GM23248 (cell line): ENCODE measurements at regions not wholly inside any gene's neighbourhood (a gene's known extent, or its start where the extent isn't known, plus 50 kb on each side); places are given as distances from the start of the nearest gene placed in this dataset.
A peak's percentile ranks its signal among the peaks of the same experiment; 100 is the strongest.

Experiments
- DNase-seq: peaks from one replicate; pipeline ENCODE4 v3.0.0-alpha.2; 2015
- H2AFZ ChIP-seq: fragments of 200-600 bp; sonication (generic); 2 replicates; pipeline ENCODE4 v1.6.1; 2016; ENCODE audit warnings: antibody characterized with exemption
- H3F3A ChIP-seq: fragments of 200-600 bp; sonication (generic); 2 replicates; pipeline ENCODE4 v1.6.1; 2016; ENCODE audit warnings: mild to moderate bottlenecking, antibody characterized with exemption, mixed run types; ENCODE audit not compliant: insufficient read depth
- H3K27ac ChIP-seq: fragments of 200-600 bp; sonication (generic); 2 replicates; pipeline ENCODE4 v1.5.1; 2016; ENCODE audit warnings: mild to moderate bottlenecking
- H3K27me3 ChIP-seq: fragments of 200-600 bp; sonication (generic); replicated peaks from 2 replicates; pipeline ENCODE4 v1.6.1; 2016; ENCODE audit warnings: mild to moderate bottlenecking; ENCODE audit not compliant: insufficient read depth
- H3K36me3 ChIP-seq: fragments of 200-600 bp; sonication (generic); 2 replicates; pipeline ENCODE4 v1.6.1; 2016; ENCODE audit warnings: low read depth, mild to moderate bottlenecking
- H3K4me1 ChIP-seq: fragments of 200-600 bp; sonication (generic); 2 replicates; pipeline ENCODE4 v1.6.1; 2016; ENCODE audit warnings: mild to moderate bottlenecking; ENCODE audit not compliant: insufficient read depth
- H3K4me2 ChIP-seq: fragments of 200-600 bp; sonication (generic); one replicate; pipeline ENCODE4 v1.6.1; 2016; ENCODE audit warnings: mild to moderate bottlenecking; ENCODE audit not compliant: unreplicated experiment
- H3K4me3 ChIP-seq: fragments of 200-600 bp; sonication (generic); 2 replicates; pipeline ENCODE4 v1.5.1; 2016; ENCODE audit warnings: mild to moderate bottlenecking
- H3K79me2 ChIP-seq: fragments of 200-600 bp; sonication (generic); 2 replicates; pipeline ENCODE4 v1.6.1; 2016; ENCODE audit warnings: mild to moderate bottlenecking; ENCODE audit not compliant: insufficient read depth
- H3K9ac ChIP-seq: fragments of 200-600 bp; sonication (generic); 2 replicates; pipeline ENCODE4 v1.6.1; 2016; ENCODE audit warnings: mild to moderate bottlenecking
- H3K9me2 ChIP-seq: fragments of 200-600 bp; sonication (generic); 2 replicates; pipeline ENCODE4 v1.6.1; 2016; ENCODE audit warnings: mixed run types, mild to moderate bottlenecking, moderate library complexity; ENCODE audit not compliant: insufficient read depth
- H3K9me3 ChIP-seq: fragments of 200-600 bp; sonication (generic); one replicate; pipeline ENCODE4 v1.6.1; 2017; ENCODE audit warnings: low read depth
- H4K20me1 ChIP-seq: fragments of 200-600 bp; sonication (generic); 2 replicates; pipeline ENCODE4 v1.6.0; 2016; ENCODE audit not compliant: insufficient read depth
- EZH2 ChIP-seq: fragments of 200-600 bp; sonication (generic); IDR thresholded peaks from 2 replicates; pipeline ENCODE4 v1.6.1; 2018; ENCODE audit warnings: antibody characterized with exemption, mild to moderate bottlenecking; ENCODE audit not compliant: insufficient read depth, poor library complexity, severe bottlenecking
- EZH2phosphoT487 ChIP-seq: fragments of 200-600 bp; sonication (generic); IDR thresholded peaks from 2 replicates; pipeline ENCODE4 v1.6.1; 2018; ENCODE audit warnings: antibody characterized with exemption, moderate library complexity, mild to moderate bottlenecking, low read depth; ENCODE audit not compliant: insufficient read depth
- WGBS, 2 experiments: methylation state at CpG; one replicate each; pipeline ENCODE4 v1.1.6; 2015 to 2017; ENCODE audit warnings: low lambda C conversion rate in 2 of 2, low coverage in 1 of 2; ENCODE audit errors: missing lambda C conversion rate in 2 of 2; 5-methylcytosine and 5-hydroxymethylcytosine counted together
- in situ Hi-C: fragments of 300-500 bp; cut with MboI; formaldehyde crosslinking; loops from 2 replicates; pipeline ENCODE4 v1.15.0; 2020

GRCh38 chr2:160666154-160667060 is 172.8 kb upstream of the RBMS1 start:
- peak overlapping the region; percentile 63 for H3K9ac ChIP-seq
- no peaks in the 10 kb centered on the region for H3K27me3 ChIP-seq
- H3K79me2 ChIP-seq = no peaks in the 10 kb centered on the region
- peaks cover 19% of the 10 kb centered on the region for H3F3A ChIP-seq
- peak overlapping the region; percentile 74 for H3K27ac ChIP-seq
- 1 to 4% methylated on average over 5 of the region's 5 CpGs for WGBS, 2 experiments
- H3K4me1 ChIP-seq = peaks cover 19% of the 10 kb centered on the region
- H3K4me3 ChIP-seq = peak overlapping the region; percentile 52
- in situ Hi-C loops = no loop called here
- DNase-seq = peak; percentile 97
- no peaks in the 10 kb centered on the region for H4K20me1 ChIP-seq
- TF ChIP-seq EZH2 (no peak), EZH2phosphoT487 (no peak)
- H2AFZ ChIP-seq = peak overlapping the region; percentile 57
- no peaks in the 10 kb centered on the region for H3K36me3 ChIP-seq
- no peaks in the 10 kb centered on the region for H3K9me3 ChIP-seq
- peak overlapping the region; percentile 78 for H3K4me2 ChIP-seq
- no peaks in the 10 kb centered on the region for H3K9me2 ChIP-seq

GRCh38 chr2:160667811-160668210 is 174.2 kb upstream of the RBMS1 start:
- Histone ChIP-seq H3K4me3 (no peak overlapping the region), H3K4me1 (peaks cover 19% of the 10 kb centered on the region), H4K20me1 (no peaks in the 10 kb centered on the region), H3K36me3 (no peaks in the 10 kb centered on the region), H3K27me3 (no peaks in the 10 kb centered on the region), H3F3A (peaks cover 19% of the 10 kb centered on the region), H3K9ac (no peak overlapping the region), H3K27ac (0 out of 2 replicates have a peak overlapping the region, but pooled peaks have one; percentile 74), H3K79me2 (no peaks in the 10 kb centered on the region), H3K9me2 (no peaks in the 10 kb centered on the region), H3K4me2 (no peak overlapping the region), H2AFZ (no peak overlapping the region), H3K9me3 (no peaks in the 10 kb centered on the region)
- TF ChIP-seq EZH2 (no peak), EZH2phosphoT487 (no peak)
- in situ Hi-C loops = no loop called here
- DNase-seq = no peak

DNA sequence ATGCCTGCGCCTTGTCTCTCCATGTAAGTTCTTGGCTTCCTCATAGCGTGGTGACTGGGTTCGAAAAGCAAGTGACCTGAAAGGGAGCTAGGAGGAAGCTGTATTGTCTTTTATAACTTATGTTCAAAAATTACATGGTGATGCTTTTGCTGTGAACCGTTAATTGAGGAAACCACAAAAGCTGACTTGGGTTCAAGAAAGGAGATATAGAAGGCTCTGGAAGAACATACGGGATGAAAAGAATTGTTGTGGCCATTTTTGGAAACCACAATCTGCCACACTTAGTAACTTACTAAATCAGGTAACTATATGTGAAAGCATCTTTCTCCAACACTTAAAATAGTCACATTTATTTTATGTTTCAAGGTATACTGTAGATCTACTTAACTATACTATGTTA is 177.0 kb upstream of the RBMS1 start:
- Histone ChIP-seq H3K79me2 (no peaks in the 10 kb centered on the region), H3K27me3 (no peaks in the 10 kb centered on the region), H2AFZ (no peak overlapping the region), H3F3A (peaks cover 19% of the 10 kb centered on the region), H3K4me2 (no peak overlapping the region), H3K9me3 (no peaks in the 10 kb centered on the region), H3K4me3 (no peak overlapping the region), H4K20me1 (no peaks in the 10 kb centered on the region), H3K27ac (no peak overlapping the region), H3K36me3 (no peaks in the 10 kb centered on the region), H3K4me1 (peaks cover 19% of the 10 kb centered on the region), H3K9ac (no peak overlapping the region), H3K9me2 (no peaks in the 10 kb centered on the region)
- no peak for TF ChIP-seq EZH2
- TF ChIP-seq EZH2phosphoT487 = no peak
- WGBS, 2 experiments = 87 to 90% methylated on average over 5 of the region's 5 CpGs
- in situ Hi-C loops = no loop called here
- no peak for DNase-seq

DNA sequence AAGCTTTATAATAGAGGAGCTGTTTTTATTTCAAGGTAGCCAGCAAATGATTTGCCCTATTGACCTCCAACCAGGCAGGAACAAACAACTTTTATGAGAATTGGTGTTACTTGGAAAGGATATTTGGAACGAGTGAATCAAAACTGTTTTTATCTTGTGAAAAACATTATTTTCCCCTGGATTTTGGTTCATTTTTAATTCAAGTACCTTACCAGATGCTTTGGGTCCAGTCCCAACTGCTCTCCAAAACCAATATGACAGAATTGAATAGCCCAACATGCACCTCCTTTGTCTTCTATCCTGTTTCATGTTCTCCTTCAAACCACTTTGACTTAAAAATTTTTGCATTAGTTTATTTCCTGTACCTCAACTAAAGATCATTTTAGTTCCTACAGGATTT is 178.6 kb upstream of the RBMS1 start:
- H3K9me2 ChIP-seq = no peaks in the 10 kb centered on the region
- peaks cover 7% of the 10 kb centered on the region for H3F3A ChIP-seq
- H2AFZ ChIP-seq = no peak overlapping the region
- H3K4me3 ChIP-seq = no peak overlapping the region
- no peak overlapping the region for H3K9ac ChIP-seq
- in situ Hi-C loops = no loop called here
- peaks cover 7% of the 10 kb centered on the region for H3K4me1 ChIP-seq
- no peak for TF ChIP-seq EZH2phosphoT487
- TF ChIP-seq EZH2 = no peak
- H3K27ac ChIP-seq = no peak overlapping the region
- H3K79me2 ChIP-seq = no peaks in the 10 kb centered on the region
- H3K36me3 ChIP-seq = no peaks in the 10 kb centered on the region
- no peaks in the 10 kb centered on the region for H4K20me1 ChIP-seq
- H3K4me2 ChIP-seq = no peak overlapping the region
- H3K27me3 ChIP-seq = no peaks in the 10 kb centered on the region
- H3K9me3 ChIP-seq = no peaks in the 10 kb centered on the region
- WGBS, 2 experiments = 92 to 100% methylated on average over 1 of the region's 1 CpG
- DNase-seq = no peak

- TF ChIP-seq EZH2phosphoT487 (no peak), EZH2 (no peak)
- Histone ChIP-seq H3K4me1 (no peaks in the 10 kb centered on the region), H2AFZ (no peak overlapping the region), H3K79me2 (no peaks in the 10 kb centered on the region), H3K4me2 (no peak overlapping the region), H3K27ac (no peak overlapping the region), H4K20me1 (no peaks in the 10 kb centered on the region), H3F3A (no peaks in the 10 kb centered on the region), H3K27me3 (no peaks in the 10 kb centered on the region), H3K9ac (no peak overlapping the region), H3K36me3 (no peaks in the 10 kb centered on the region), H3K9me3 (no peaks in the 10 kb centered on the region), H3K9me2 (no peaks in the 10 kb centered on the region), H3K4me3 (no peak overlapping the region)
- in situ Hi-C loops = no loop called here
- DNase-seq = peak; percentile 26
- WGBS, 2 experiments = 65 to 76% methylated on average over 2 of the region's 2 CpGs
Observed at GRCh38 chr2:160674146-160674750, 180.6 kb upstream of the RBMS1 start.
